Naive B cell (primary cell): ENCODE measurements at regions not wholly inside any gene's neighbourhood (a gene's known extent, or its start where the extent isn't known, plus 50 kb on each side); places are given as distances from the start of the nearest gene placed in this dataset.

Experiments
- ATAC-seq, 2 donors: fragments of 150-1000 bp; cut with Tn5 transposase; 2 replicates each; pipeline ENCODE4 v1.10.0; 2021; ENCODE audit warnings: low read depth in 2 of 2, mild to moderate bottlenecking in 2 of 2, moderate library complexity in 2 of 2
- DNase-seq: peaks from one replicate; pipeline ENCODE4 v3.0.0; 2022
- H3K27ac Mint-ChIP-seq, 6 donors: one replicate each; pipeline ENCODE4 v1.8.0; 2020 to 2022; ENCODE audit warnings: mild to moderate bottlenecking in 6 of 6, mixed read lengths in 6 of 6, moderate library complexity in 5 of 6, inconsistent platforms in 2 of 6
- H3K27me3 Mint-ChIP-seq, 3 donors: one replicate each; pipeline ENCODE4 v1.8.0; 2021 to 2022; ENCODE audit warnings: mixed read lengths in 3 of 3, mild to moderate bottlenecking in 1 of 3
- H3K36me3 Mint-ChIP-seq, 2 donors: one replicate each; pipeline ENCODE4 v1.8.0; 2020 to 2022; ENCODE audit warnings: mixed read lengths in 2 of 2, inconsistent platforms in 1 of 2, mild to moderate bottlenecking in 1 of 2
- H3K4me1 Mint-ChIP-seq, 3 donors: one replicate each; pipeline ENCODE4 v1.8.0; 2020 to 2022; ENCODE audit warnings: mixed read lengths in 3 of 3, inconsistent platforms in 1 of 3, mild to moderate bottlenecking in 1 of 3, moderate library complexity in 1 of 3
- H3K4me3 Mint-ChIP-seq, 8 donors: one replicate each; pipeline ENCODE4 v1.8.0; 2020 to 2022; ENCODE audit warnings: mild to moderate bottlenecking in 8 of 8, mixed read lengths in 8 of 8, moderate library complexity in 8 of 8, inconsistent platforms in 2 of 8
- H3K9me3 Mint-ChIP-seq, 7 donors: one replicate each; pipeline ENCODE4 v1.8.0; 2020 to 2022; ENCODE audit warnings: mixed read lengths in 7 of 7, mild to moderate bottlenecking in 5 of 7, inconsistent platforms in 2 of 7, moderate library complexity in 1 of 7

DNA sequence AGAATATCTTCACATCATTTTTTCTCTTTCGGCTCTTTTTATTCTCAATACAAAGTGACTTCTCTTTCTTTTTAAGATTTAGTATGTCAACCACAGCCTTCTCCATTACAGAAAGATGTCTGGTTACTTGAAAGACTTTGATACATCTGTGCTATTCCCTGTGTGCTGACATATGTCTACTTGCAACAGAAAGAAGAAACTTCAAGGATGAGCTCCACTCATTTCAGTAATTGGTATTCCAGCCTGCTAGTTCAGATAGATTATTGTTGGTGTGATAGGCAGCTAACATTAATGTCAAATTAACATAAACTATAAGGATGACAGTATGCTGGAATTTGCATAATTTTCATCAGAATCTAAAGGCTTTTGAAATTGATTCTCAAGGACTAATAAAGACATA is 948.7 kb downstream of the PCDH18 start:
- H3K27ac Mint-ChIP-seq = no peak overlapping the region
- H3K9me3 Mint-ChIP-seq = peaks cover 0 to 7% (median 0%) of the 10 kb centered on the region in 7 donors
- no peak overlapping the region for H3K4me3 Mint-ChIP-seq
- no peaks in the 10 kb centered on the region for H3K4me1 Mint-ChIP-seq
- no peaks in the 10 kb centered on the region for H3K27me3 Mint-ChIP-seq
- H3K36me3 Mint-ChIP-seq = no peaks in the 10 kb centered on the region
- DNase-seq (no peak), ATAC-seq (no peak)

DNA sequence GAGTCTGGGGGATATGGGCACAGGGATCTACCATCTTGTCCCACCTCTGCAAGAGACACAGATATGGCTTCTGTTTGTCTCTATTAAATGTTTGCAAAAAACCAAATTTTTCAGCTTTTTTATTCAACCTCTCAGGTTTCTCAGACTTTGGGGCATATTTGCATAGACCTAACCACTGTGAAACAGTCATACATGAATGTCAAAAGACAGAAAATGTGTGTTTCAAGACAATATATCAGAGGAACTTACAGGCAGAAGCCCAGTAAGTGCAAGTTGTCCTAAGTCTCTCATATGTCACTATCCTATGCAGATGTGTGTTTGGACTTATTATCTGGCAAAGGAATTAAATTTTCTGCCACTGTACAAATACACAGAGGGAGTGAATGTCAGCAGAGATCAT is 951.2 kb downstream of the PCDH18 start:
- H3K9me3 Mint-ChIP-seq = peaks cover 0 to 8% (median 0%) of the 10 kb centered on the region in 7 donors
- DNase-seq (no peak), ATAC-seq (no peak)
- H3K27ac Mint-ChIP-seq = no peak overlapping the region
- no peak overlapping the region for H3K4me3 Mint-ChIP-seq
- H3K4me1 Mint-ChIP-seq = no peaks in the 10 kb centered on the region
- H3K27me3 Mint-ChIP-seq = no peaks in the 10 kb centered on the region
- H3K36me3 Mint-ChIP-seq = no peaks in the 10 kb centered on the region

DNA sequence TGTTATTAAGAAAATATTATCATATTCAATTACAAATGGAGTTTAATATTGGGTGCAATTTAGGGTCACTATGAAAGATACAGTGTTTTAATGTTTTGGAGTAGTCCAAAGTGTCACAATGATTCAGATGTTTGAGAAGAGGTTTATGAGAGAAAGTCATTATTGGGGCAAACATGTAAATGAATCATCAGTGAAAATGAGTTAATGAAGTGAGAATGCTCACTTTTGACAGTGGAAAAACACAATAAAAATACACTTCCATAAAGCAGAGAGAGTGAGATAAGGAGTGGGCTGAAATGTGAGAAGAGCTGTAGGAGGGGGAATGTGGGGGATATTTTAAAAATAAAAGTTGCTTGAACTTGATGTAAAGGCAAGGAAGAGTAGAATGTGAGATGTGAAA is 957.1 kb downstream of the PCDH18 start:
- Mint-ChIP-seq H3K27ac (no peak overlapping the region), H3K4me1 (no peaks in the 10 kb centered on the region), H3K4me3 (no peak overlapping the region), H3K27me3 (no peaks in the 10 kb centered on the region), H3K9me3 (peaks cover 0 to 4% (median 2%) of the 10 kb centered on the region in 7 donors), H3K36me3 (no peaks in the 10 kb centered on the region)
- DNase-seq (no peak), ATAC-seq (no peak)

DNA sequence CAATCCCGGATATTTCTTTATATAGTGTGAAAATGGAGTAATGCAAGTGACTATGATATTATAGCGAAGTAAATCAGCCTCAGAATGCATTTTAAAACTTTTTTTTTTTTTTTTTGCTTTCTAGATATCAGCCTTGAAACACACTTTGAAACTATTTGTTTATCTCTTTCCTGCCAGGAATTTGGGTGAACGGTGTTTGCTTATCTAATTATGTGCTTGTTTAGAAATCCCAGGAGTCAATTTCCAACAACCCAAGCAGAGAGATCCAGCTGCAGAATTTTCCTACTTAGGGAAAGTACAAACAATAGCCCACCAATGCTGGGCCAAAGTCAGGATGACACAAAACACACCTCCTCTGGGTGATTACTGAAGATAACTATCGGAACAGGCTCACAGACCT is 958.8 kb downstream of the PCDH18 start:
- Mint-ChIP-seq H3K27me3 (no peaks in the 10 kb centered on the region), H3K4me1 (no peaks in the 10 kb centered on the region), H3K9me3 (peaks cover 0 to 4% (median 2%) of the 10 kb centered on the region in 7 donors), H3K27ac (no peak overlapping the region), H3K4me3 (no peak overlapping the region), H3K36me3 (no peaks in the 10 kb centered on the region)
- DNase-seq = no peak
- no peak for ATAC-seq

DNA sequence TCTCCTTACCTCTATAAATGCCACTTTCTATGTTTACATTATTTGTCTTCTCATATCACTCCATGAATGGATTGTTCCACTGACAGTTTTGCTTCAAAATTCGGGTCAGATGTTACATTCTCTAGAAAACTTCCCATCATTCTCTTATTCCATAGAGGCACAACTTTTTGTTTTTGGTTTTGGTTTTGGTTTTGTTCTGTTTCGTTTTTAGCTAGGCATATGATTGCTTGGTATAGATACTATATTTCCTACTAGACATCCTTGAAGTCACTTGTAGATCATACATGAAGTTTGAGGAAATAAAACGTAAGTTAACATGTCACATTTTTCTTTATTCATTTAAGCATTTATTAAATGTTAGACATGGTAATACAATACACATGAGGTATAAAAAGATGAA is 961.0 kb downstream of the PCDH18 start:
- no peaks in the 10 kb centered on the region for H3K4me1 Mint-ChIP-seq
- no peak for DNase-seq
- no peaks in the 10 kb centered on the region for H3K27me3 Mint-ChIP-seq
- peaks cover 0 to 4% (median 0%) of the 10 kb centered on the region in 7 donors for H3K9me3 Mint-ChIP-seq
- H3K4me3 Mint-ChIP-seq = no peak overlapping the region
- ATAC-seq = no peak
- no peak overlapping the region for H3K27ac Mint-ChIP-seq
- H3K36me3 Mint-ChIP-seq = no peaks in the 10 kb centered on the region

DNA sequence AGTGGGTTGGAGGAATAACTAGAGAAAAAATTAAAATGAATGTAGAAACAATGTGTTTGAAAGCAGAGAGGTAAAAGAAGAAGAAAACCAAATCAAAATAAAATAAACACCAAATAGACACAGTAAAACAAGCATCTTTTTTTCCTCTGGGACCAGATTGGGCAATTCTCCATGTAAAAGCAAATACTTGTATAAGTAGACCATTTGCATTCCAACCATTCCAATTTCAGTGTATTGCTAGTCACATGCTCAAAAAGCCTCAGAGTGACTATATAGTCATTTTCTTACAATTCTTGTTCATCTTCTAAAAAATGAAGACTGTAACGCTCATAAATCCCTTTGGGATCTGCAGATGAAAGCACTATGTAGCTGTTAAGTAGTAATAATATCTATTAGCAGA is 969.5 kb downstream of the PCDH18 start:
- DNase-seq (no peak), ATAC-seq (no peak)
- no peaks in the 10 kb centered on the region for H3K27me3 Mint-ChIP-seq
- H3K27ac Mint-ChIP-seq = no peak overlapping the region
- H3K4me1 Mint-ChIP-seq = no peaks in the 10 kb centered on the region
- H3K4me3 Mint-ChIP-seq = no peak overlapping the region
- no peaks in the 10 kb centered on the region for H3K36me3 Mint-ChIP-seq
- H3K9me3 Mint-ChIP-seq = peaks cover 0 to 6% (median 0%) of the 10 kb centered on the region in 7 donors

DNA sequence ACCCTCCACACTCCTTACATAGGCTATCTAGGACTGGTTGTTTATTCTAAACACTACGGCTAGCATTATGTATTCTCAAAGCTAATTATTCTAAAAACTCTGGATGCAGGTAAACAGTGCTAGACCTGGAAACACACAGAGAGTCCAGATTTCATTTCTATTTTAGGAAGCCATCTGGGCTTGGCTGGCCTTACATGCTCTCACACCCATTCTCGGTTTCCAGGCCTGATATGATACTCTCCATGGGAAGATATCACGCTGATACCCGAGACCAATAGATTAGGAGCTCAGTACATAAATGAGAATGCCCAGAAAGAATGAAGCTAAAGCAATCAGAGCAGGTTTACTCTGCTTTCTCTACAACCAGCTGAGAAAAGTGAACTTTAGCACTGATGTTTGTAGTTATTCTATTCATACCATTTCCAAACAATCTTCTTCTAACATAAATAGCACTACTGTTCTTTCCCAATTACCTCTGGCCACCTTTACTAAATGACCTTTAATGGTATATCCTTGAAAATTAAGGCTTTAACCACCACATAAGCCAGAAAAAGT is 973.3 kb downstream of the PCDH18 start:
- DNase-seq = no peak
- H3K9me3 Mint-ChIP-seq = peaks cover 0 to 6% (median 0%) of the 10 kb centered on the region in 7 donors
- H3K36me3 Mint-ChIP-seq = no peaks in the 10 kb centered on the region
- no peak overlapping the region for H3K4me3 Mint-ChIP-seq
- no peak for ATAC-seq
- H3K27me3 Mint-ChIP-seq = no peaks in the 10 kb centered on the region
- H3K4me1 Mint-ChIP-seq = no peaks in the 10 kb centered on the region
- no peak overlapping the region for H3K27ac Mint-ChIP-seq

DNA sequence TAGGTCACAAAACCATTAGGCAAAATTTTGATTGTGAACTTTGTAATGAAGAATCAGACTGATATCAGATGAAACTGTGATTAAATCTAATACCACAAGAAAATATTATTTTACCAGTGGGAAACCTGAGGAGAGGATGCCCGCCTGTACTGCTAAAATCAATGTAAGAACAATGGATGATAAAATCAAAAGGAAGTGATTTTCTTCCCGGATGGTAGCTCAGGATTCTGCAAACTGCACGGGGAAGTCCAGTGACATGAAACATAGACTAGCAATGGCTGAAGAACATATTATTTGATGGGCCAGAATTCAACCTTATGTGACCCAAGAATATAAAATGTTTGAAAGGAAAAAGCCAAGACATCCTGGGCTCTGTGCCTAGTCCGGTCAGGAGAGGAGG is 974.9 kb downstream of the PCDH18 start:
- Mint-ChIP-seq H3K4me1 (no peaks in the 10 kb centered on the region), H3K36me3 (no peaks in the 10 kb centered on the region), H3K4me3 (no peak overlapping the region), H3K9me3 (peaks cover 0 to 6% (median 0%) of the 10 kb centered on the region in 7 donors), H3K27me3 (no peaks in the 10 kb centered on the region), H3K27ac (no peak overlapping the region)
- DNase-seq (no peak), ATAC-seq (no peak)

DNA sequence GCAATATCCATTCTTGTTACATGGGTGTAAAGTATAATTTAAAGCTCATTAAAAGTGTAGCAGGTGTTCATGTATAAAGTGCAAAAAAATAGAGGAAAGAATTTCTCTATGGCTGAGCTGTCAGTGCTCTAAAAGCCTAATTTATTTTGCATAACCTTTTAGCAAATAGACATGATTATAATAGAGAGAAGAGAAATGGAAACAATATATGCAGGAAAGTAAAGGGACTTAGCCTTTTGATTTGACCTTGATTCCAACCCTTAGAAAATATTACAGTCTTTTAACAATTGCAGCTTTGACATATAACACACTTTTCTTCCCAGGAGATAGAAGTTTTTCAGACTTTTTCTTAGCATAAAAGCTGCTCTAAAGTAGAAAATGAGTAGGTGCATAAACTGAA is 978.3 kb downstream of the PCDH18 start:
- H3K4me1 Mint-ChIP-seq = no peaks in the 10 kb centered on the region
- no peak overlapping the region for H3K4me3 Mint-ChIP-seq
- no peak for ATAC-seq
- H3K27me3 Mint-ChIP-seq = no peaks in the 10 kb centered on the region
- peaks cover 0 to 8% (median 1%) of the 10 kb centered on the region in 7 donors for H3K9me3 Mint-ChIP-seq
- H3K27ac Mint-ChIP-seq = no peak overlapping the region
- no peak for DNase-seq
- H3K36me3 Mint-ChIP-seq = no peaks in the 10 kb centered on the region

DNA sequence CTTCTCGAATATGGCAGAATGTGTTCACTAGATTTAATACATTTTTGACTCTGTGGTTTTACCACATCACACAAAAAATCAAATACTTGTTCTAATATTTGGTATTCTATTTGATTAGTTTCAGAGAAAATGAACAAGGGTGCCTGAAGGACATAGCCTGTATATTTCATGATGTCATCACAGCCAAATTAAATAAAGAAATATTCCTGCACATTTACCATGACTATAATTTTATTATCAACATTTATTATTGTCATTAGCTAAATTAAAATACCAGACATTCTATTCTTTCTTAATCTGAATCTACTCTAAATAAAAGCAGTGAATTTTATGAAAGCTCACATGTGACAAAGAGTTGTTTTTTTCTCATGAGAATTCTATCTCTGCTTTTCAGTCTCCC is 980.5 kb downstream of the PCDH18 start:
- Mint-ChIP-seq H3K4me3 (no peak overlapping the region), H3K4me1 (no peaks in the 10 kb centered on the region), H3K36me3 (no peaks in the 10 kb centered on the region), H3K27ac (no peak overlapping the region), H3K27me3 (no peaks in the 10 kb centered on the region), H3K9me3 (peaks cover 0 to 8% (median 1%) of the 10 kb centered on the region in 7 donors)
- DNase-seq (no peak), ATAC-seq (no peak)

DNA sequence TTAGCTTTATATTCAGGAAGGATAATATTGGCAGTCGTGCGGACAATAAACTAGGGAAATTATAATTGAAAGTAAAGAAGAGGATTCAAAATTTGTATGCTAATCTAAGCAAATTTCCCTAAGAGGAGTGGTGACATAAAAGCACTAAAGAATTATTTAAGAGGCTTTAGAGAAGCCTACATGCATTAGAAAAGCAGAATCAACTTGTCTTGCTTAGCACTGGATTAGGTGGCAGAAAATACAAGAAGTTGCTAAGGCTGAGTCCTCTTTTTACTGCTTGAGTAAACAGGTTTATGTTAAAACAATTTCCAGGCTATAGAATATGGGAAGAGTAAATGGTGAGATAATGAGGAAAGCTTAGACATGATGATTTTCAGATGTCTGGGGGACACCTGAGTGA is 991.5 kb downstream of the PCDH18 start:
- peaks cover 0 to 6% (median 0%) of the 10 kb centered on the region in 7 donors for H3K9me3 Mint-ChIP-seq
- no peak overlapping the region for H3K27ac Mint-ChIP-seq
- no peaks in the 10 kb centered on the region for H3K27me3 Mint-ChIP-seq
- H3K4me1 Mint-ChIP-seq = no peaks in the 10 kb centered on the region
- H3K4me3 Mint-ChIP-seq = no peak overlapping the region
- ATAC-seq (no peak), DNase-seq (no peak)
- H3K36me3 Mint-ChIP-seq = no peaks in the 10 kb centered on the region

DNA sequence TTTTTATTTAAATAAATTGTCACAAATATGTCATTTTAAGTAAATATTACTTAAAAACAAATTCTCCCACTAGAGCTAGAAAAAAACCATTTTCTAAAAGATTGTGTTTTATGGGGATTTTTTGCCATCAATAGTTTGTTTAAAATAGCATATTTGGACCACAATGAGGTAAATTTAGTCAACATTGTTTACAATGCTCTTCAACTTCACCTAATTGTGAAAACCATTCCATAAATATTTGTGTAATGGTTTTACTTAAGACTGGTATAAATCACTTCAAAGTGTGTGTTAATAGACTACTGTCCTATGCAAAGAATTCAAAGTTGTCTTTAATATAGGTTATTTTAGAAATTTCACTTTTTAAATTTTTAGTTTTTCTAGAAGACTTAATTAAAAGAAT is 1004.2 kb downstream of the PCDH18 start:
- Mint-ChIP-seq H3K4me3 (no peak overlapping the region), H3K9me3 (peaks cover 0 to 5% (median 0%) of the 10 kb centered on the region in 7 donors), H3K4me1 (no peaks in the 10 kb centered on the region), H3K27ac (no peak overlapping the region), H3K27me3 (no peaks in the 10 kb centered on the region), H3K36me3 (no peaks in the 10 kb centered on the region)
- no peak for DNase-seq
- ATAC-seq = no peak

DNA sequence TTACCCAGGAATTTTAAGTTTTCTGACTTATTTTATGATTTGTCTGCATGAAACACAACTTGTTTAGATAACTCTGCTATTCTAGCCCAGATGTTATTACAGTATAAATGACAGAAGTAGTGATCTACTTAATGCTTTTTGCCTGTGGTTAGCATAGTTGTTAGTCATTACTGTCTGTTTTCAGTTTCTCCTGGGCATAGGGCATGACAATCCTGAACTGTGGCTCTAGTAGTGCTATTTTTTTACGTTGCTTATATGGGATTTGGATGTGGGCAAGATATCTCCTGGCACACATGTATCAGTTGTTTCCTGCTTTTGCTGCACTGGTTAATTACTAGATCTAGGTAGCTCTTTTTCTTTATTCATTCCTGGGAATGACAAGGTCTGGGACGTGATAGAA is 1005.8 kb downstream of the PCDH18 start:
- no peaks in the 10 kb centered on the region for H3K27me3 Mint-ChIP-seq
- H3K4me3 Mint-ChIP-seq = no peak overlapping the region
- H3K4me1 Mint-ChIP-seq = no peaks in the 10 kb centered on the region
- no peak overlapping the region for H3K27ac Mint-ChIP-seq
- H3K36me3 Mint-ChIP-seq = no peaks in the 10 kb centered on the region
- H3K9me3 Mint-ChIP-seq = peaks cover 0 to 2% (median 0%) of the 10 kb centered on the region in 7 donors
- DNase-seq (no peak), ATAC-seq (no peak)

DNA sequence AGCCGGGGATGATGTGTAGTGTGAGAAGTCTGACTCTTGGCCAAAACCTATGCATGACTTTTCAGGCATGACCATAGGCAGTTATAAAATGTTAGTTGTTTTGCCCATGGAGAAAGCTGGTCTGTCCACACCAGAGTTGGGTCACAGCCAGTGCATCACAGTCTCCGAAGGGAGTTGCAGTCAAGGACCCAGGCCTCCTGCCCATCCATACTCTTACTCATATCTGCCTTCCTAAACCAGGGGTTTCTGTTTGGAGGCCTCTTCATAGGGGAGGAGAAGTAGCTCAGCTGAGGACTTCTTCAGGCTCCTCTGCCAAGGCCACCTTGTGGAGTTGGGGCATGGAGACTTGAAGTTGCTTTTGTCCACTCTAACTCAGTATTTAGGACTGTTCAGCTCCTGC is 1008.3 kb downstream of the PCDH18 start:
- Mint-ChIP-seq H3K27ac (no peak overlapping the region), H3K27me3 (no peaks in the 10 kb centered on the region)

DNA sequence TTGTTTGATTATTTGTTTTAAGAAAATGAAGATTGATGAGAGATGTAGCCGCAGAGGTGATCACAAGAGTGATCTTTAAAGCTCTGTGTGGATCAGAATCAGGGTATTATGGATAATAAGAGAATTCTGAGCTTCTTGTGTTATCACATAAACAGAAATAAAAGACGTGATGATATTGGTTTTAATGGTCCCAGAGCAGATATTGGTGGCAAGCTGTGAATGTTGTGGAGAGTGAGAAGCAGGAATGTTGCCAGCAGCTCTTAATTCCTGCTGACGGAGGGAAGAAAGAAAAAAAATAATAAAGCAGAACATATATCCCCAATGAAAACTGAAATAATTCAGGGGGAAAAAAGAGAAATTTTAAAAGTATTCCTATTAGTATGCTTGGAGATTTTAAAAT is 1015.9 kb downstream of the PCDH18 start:
- H3K9me3 Mint-ChIP-seq = peaks cover 0 to 7% (median 2%) of the 10 kb centered on the region in 7 donors
- no peak overlapping the region for H3K27ac Mint-ChIP-seq
- ATAC-seq (no peak), DNase-seq (no peak)
- H3K4me3 Mint-ChIP-seq = no peak overlapping the region
- H3K4me1 Mint-ChIP-seq = no peaks in the 10 kb centered on the region
- H3K36me3 Mint-ChIP-seq = no peaks in the 10 kb centered on the region
- H3K27me3 Mint-ChIP-seq = no peaks in the 10 kb centered on the region

More for the DNA sequence above, 1008.3 kb downstream of the PCDH18 start:
- no peaks in the 10 kb centered on the region for H3K36me3 Mint-ChIP-seq
- DNase-seq = no peak
- no peak overlapping the region for H3K4me3 Mint-ChIP-seq
- H3K4me1 Mint-ChIP-seq = no peaks in the 10 kb centered on the region
- ATAC-seq = no peak
- peaks cover 0 to 7% (median 2%) of the 10 kb centered on the region in 7 donors for H3K9me3 Mint-ChIP-seq
